ENCODE measurements at regions not wholly inside any gene's neighbourhood (a gene's known extent, or its start where the extent isn't known, plus 50 kb on each side); places are given as distances from the start of the nearest gene placed in this dataset.

DNA sequence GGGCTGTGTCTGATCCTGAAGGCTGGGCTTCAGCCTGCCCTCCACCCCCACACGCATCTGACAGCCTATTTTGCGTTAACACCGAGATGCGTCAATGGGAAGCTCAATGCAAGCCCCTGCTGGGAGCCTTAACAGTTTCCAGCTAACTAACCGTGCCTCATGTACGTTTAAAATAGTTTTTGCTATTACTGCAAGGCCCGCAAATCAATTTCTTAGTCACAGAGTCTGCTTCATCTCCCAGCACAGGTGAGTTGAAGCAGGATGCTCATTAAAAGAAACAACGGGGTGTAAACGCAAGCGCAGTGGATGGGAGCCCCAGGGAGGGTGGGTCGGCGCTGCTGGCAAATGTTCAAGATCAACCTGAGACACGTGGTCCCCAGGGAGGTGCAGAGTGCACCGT, 142.8 kb upstream of the PHACTR3 start:
- Histone ChIP-seq H3K27ac (ENCODE audit: insufficient read depth, low read length) (no peak overlapping the region), H2AK5ac (ENCODE audit: low read depth, low read length) (no peak overlapping the region), H3K14ac (replicated peaks; ENCODE audit: low read depth, low read length) (no peak overlapping the region), H3K27me3 (ENCODE audit: control insufficient read depth, insufficient read depth, low read length) (no peaks in the 10 kb centered on the region), H2BK120ac (ENCODE audit: low read depth, low read length) (no peak overlapping the region), H4K20me1 (ENCODE audit: insufficient read depth, low read length) (no peaks in the 10 kb centered on the region), H3K4ac (ENCODE audit: low read depth, low read length) (no peak overlapping the region), H4K5ac (ENCODE audit: low read depth, low read length) (no peak overlapping the region), H3K4me3 (ENCODE audit: insufficient read depth, low read depth, low read length) (no peak overlapping the region), H4K91ac (ENCODE audit: insufficient read depth, low read depth, low read length) (no peak overlapping the region), H2BK5ac (ENCODE audit: low read depth, low read length, poor library complexity, severe bottlenecking) (no peak overlapping the region), H3K4me2 (ENCODE audit: low read depth, low read length) (no peak overlapping the region), H2BK15ac (ENCODE audit: low read depth, low read length) (no peak overlapping the region), H3K18ac (ENCODE audit: low read depth, low read length) (no peak overlapping the region), H2AK9ac (replicated peaks; ENCODE audit: low read depth, low read length, poor library complexity) (no peak overlapping the region), H3K9ac (ENCODE audit: low read depth, low read length) (no peak overlapping the region), H2AFZ (replicated peaks; ENCODE audit: low read length, poor library complexity) (no peak overlapping the region), H3K56ac (ENCODE audit: extremely low read depth, insufficient read depth, low read length) (no peak overlapping the region), H3K9me1 (ENCODE audit: insufficient read depth, low read length) (no peaks in the 10 kb centered on the region), H3K79me1 (ENCODE audit: low read depth in 1 of 2, low read length in 2 of 2) (no peaks in the 10 kb centered on the region), H4K8ac (ENCODE audit: low read depth in 2 of 2, low read length in 2 of 2) (no peak overlapping the region), H3K9me3 (ENCODE audit: control insufficient read depth, insufficient read depth, low read length) (no peaks in the 10 kb centered on the region; the same call in 1 of the 2 replicates), H3K4me1 (ENCODE audit: control insufficient read depth, insufficient read depth, low read length) (no peaks in the 10 kb centered on the region), H3K23ac (ENCODE audit: low read depth, low read length) (no peak overlapping the region), H3K36me3 (ENCODE audit: control insufficient read depth, insufficient read depth, low read length) (no peaks in the 10 kb centered on the region), H2BK20ac (ENCODE audit: low read depth, low read length) (no peak overlapping the region)
- dilution Hi-C loops (cut with HindIII; ENCODE audit: low sequenced_read_pairs, unreplicated experiment) (no loop called here), intact Hi-C loops (cut with micrococcal nuclease) (no loop called here), in situ Hi-C loops (cut with MboI; ENCODE audit: low sequenced_read_pairs) (no loop called here)
- DNase-seq (no peak), ATAC-seq (ENCODE audit: low read depth) (no peak)
- ChIA-PET CTCF (no interaction called here), POLR2A (ENCODE audit: unreplicated experiment) (no interaction called here)
- BruUV-seq (replicated peaks): no TSS peak
- TF ChIP-seq BHLHE40 (IDR thresholded peaks at IDR 0.05; ENCODE audit: low read depth, low read length) (no peak), RAD21 (IDR thresholded peaks at IDR 0.05; ENCODE audit: low read length) (no peak), CEBPB (IDR thresholded peaks at IDR 0.05; ENCODE audit: low read depth, low read length) (no peak), RFX5 (IDR thresholded peaks at IDR 0.05; ENCODE audit: low read depth, low read length) (no peak), POLR2A (IDR thresholded peaks at IDR 0.05; ENCODE audit: low read depth, low read length) (no peak), MAFK (IDR thresholded peaks at IDR 0.05; ENCODE audit: low read depth, low read length) (no peak), MXI1 (IDR thresholded peaks at IDR 0.05; ENCODE audit: borderline replicate concordance, low read depth, low read length) (no peak), NFE2L2 (IDR thresholded peaks at IDR 0.05; ENCODE audit: low read depth, low read length) (no peak), MAZ (IDR thresholded peaks at IDR 0.05; ENCODE audit: borderline replicate concordance, low read depth, low read length) (no peak), RCOR1 (IDR thresholded peaks at IDR 0.05; ENCODE audit: insufficient replicate concordance, low read length) (no peak)
- TF ChIP-seq, protein P1, sequence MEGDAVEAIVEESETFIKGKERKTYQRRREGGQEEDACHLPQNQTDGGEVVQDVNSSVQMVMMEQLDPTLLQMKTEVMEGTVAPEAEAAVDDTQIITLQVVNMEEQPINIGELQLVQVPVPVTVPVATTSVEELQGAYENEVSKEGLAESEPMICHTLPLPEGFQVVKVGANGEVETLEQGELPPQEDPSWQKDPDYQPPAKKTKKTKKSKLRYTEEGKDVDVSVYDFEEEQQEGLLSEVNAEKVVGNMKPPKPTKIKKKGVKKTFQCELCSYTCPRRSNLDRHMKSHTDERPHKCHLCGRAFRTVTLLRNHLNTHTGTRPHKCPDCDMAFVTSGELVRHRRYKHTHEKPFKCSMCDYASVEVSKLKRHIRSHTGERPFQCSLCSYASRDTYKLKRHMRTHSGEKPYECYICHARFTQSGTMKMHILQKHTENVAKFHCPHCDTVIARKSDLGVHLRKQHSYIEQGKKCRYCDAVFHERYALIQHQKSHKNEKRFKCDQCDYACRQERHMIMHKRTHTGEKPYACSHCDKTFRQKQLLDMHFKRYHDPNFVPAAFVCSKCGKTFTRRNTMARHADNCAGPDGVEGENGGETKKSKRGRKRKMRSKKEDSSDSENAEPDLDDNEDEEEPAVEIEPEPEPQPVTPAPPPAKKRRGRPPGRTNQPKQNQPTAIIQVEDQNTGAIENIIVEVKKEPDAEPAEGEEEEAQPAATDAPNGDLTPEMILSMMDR (conservative IDR thresholded peaks at IDR 0.05; ENCODE audit: low read depth, low read length): no peak
- TF ChIP-seq, protein P2, sequence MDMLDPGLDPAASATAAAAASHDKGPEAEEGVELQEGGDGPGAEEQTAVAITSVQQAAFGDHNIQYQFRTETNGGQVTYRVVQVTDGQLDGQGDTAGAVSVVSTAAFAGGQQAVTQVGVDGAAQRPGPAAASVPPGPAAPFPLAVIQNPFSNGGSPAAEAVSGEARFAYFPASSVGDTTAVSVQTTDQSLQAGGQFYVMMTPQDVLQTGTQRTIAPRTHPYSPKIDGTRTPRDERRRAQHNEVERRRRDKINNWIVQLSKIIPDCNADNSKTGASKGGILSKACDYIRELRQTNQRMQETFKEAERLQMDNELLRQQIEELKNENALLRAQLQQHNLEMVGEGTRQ (IDR thresholded peaks at IDR 0.05; ENCODE audit: low read depth, low read length): no peak
- TF ChIP-seq, protein P3, sequence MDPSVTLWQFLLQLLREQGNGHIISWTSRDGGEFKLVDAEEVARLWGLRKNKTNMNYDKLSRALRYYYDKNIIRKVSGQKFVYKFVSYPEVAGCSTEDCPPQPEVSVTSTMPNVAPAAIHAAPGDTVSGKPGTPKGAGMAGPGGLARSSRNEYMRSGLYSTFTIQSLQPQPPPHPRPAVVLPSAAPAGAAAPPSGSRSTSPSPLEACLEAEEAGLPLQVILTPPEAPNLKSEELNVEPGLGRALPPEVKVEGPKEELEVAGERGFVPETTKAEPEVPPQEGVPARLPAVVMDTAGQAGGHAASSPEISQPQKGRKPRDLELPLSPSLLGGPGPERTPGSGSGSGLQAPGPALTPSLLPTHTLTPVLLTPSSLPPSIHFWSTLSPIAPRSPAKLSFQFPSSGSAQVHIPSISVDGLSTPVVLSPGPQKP (IDR thresholded peaks at IDR 0.05; ENCODE audit: borderline replicate concordance, low read depth, low read length): no peak
- 50% methylated on average over 2 of the region's 14 CpGs; no CpG with 5 or more reads in 1 of the 2 experiments for WGBS, 2 experiments (ENCODE audit: extremely low coverage in 2 of 2, insufficient read length in 1 of 2)
